ENCODE measurements at regions not wholly inside any gene's neighbourhood (a gene's known extent, or its start where the extent isn't known, plus 50 kb on each side); places are given as distances from the start of the nearest gene placed in this dataset.

DNA sequence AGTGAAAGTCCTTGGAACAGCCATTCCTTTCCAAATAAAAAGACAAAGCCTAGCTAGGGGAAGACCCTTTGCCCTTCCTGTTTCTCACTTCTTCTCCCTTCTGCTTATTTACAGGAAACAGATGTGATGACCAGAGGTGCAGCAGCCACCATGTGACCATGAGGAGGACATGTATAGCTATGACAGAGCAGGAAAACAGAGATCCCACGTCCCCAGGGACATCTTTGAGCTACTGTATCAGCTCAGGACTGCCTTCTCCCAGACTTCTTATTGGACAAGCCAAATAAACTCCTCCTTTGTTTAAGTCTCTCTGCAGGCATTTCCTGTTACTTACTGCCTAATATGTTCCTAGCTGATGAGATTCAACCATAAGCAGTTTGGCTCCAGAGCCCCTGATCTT lies 133.1 kb upstream of the MLN start:
- no peak for DNase-seq (ENCODE audit: low read depth in 4 of 6, low spot score in 6 of 6)
- Histone ChIP-seq H3K9me3 (ENCODE audit: control insufficient read depth, insufficient read depth, low read length) (no peaks in the 10 kb centered on the region), H3K4me3 (ENCODE audit: low read depth, low read length) (no peak overlapping the region), H3K27me3 (ENCODE audit: control insufficient read depth, insufficient read depth, low read length) (peaks cover 2% of the 10 kb centered on the region), H3K4me1 (ENCODE audit: control insufficient read depth, insufficient read depth, low read length) (peaks cover 14% of the 10 kb centered on the region), H3K27ac (ENCODE audit: low read depth, low read length) (no peak overlapping the region), H3K36me3 (ENCODE audit: control insufficient read depth, insufficient read depth, low read length) (no peaks in the 10 kb centered on the region)
- 33% methylated on average over 1 of the region's 1 CpG for WGBS (ENCODE audit: insufficient coverage)

GRCh38 chr6:33935439-33936080 lies 131.8 kb upstream of the MLN start:
- no peak overlapping the region for H3K27ac ChIP-seq (ENCODE audit: low read depth, low read length)
- peak in 5 of 6 donors; percentile 20 to 93 (median 35) for DNase-seq (ENCODE audit: low read depth in 4 of 6, low spot score in 6 of 6)
- H3K9me3 ChIP-seq (ENCODE audit: control insufficient read depth, insufficient read depth, low read length): no peaks in the 10 kb centered on the region
- peaks cover 2% of the 10 kb centered on the region for H3K27me3 ChIP-seq (ENCODE audit: control insufficient read depth, insufficient read depth, low read length)
- no peak overlapping the region for H3K4me3 ChIP-seq (ENCODE audit: low read depth, low read length)
- peaks cover 14% of the 10 kb centered on the region for H3K4me1 ChIP-seq (ENCODE audit: control insufficient read depth, insufficient read depth, low read length)
- WGBS (ENCODE audit: insufficient coverage): 10% methylated on average over 11 of the region's 15 CpGs
- no peaks in the 10 kb centered on the region for H3K36me3 ChIP-seq (ENCODE audit: control insufficient read depth, insufficient read depth, low read length)

GRCh38 chr6:33934731-33935270 lies 131.0 kb upstream of the MLN start:
- H3K4me3 ChIP-seq (ENCODE audit: low read depth, low read length): no peak overlapping the region
- peak in 1 of 6 donors; percentile 48 for DNase-seq (ENCODE audit: low read depth in 4 of 6, low spot score in 6 of 6)
- 65% methylated on average over 6 of the region's 7 CpGs for WGBS (ENCODE audit: insufficient coverage)
- no peaks in the 10 kb centered on the region for H3K9me3 ChIP-seq (ENCODE audit: control insufficient read depth, insufficient read depth, low read length)
- no peaks in the 10 kb centered on the region for H3K36me3 ChIP-seq (ENCODE audit: control insufficient read depth, insufficient read depth, low read length)
- H3K27ac ChIP-seq (ENCODE audit: low read depth, low read length): no peak overlapping the region
- peaks cover 14% of the 10 kb centered on the region for H3K4me1 ChIP-seq (ENCODE audit: control insufficient read depth, insufficient read depth, low read length)
- H3K27me3 ChIP-seq (ENCODE audit: control insufficient read depth, insufficient read depth, low read length): peaks cover 2% of the 10 kb centered on the region

DNA sequence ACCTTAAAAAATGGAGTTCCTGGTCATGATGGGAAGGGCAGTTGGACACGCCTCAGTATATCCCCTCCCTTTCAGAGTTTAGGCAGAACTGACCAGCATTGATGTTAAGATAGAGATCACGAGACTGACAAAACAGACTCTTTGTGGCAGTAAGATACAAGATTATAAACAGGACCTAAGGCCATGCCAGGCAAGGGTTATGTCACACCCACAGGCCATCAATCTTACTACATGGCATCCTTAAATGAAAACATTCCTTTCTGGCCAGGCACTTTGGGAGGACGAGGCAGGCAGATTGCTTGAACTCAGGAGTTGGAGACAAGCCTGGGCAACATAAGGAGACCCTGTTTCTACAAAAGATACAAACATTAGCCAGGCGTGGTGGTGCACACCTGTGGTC lies 129.3 kb upstream of the MLN start:
- H3K9me3 ChIP-seq (ENCODE audit: control insufficient read depth, insufficient read depth, low read length): no peaks in the 10 kb centered on the region
- H3K4me1 ChIP-seq (ENCODE audit: control insufficient read depth, insufficient read depth, low read length): peaks cover 14% of the 10 kb centered on the region
- H3K4me3 ChIP-seq (ENCODE audit: low read depth, low read length): no peak overlapping the region
- DNase-seq (ENCODE audit: low read depth in 4 of 6, low spot score in 6 of 6): no peak
- 29% methylated on average over 1 of the region's 4 CpGs for WGBS (ENCODE audit: insufficient coverage)
- no peaks in the 10 kb centered on the region for H3K27me3 ChIP-seq (ENCODE audit: control insufficient read depth, insufficient read depth, low read length)
- no peaks in the 10 kb centered on the region for H3K36me3 ChIP-seq (ENCODE audit: control insufficient read depth, insufficient read depth, low read length)
- no peak overlapping the region for H3K27ac ChIP-seq (ENCODE audit: low read depth, low read length)

DNA sequence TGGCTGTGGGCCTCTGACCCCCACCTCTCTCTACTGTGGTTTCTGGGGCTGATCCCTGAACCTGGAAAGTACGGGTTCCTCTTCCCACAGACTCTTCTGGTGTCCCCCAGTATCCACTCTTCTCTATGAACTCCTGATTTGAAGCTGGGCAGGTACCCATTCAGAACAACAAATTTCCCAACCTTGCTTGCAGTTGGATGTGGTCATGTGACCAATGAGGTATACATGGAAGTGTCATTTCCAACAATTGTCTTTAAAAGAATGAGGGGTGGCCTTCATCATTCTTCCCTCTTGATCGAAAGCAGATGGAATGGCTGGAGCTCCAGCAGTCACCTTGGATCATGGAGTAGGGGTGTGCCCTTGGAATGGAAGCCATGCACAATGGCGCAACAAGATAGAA lies 128.0 kb upstream of the MLN start:
- no peaks in the 10 kb centered on the region for H3K9me3 ChIP-seq (ENCODE audit: control insufficient read depth, insufficient read depth, low read length)
- peaks cover 14% of the 10 kb centered on the region for H3K4me1 ChIP-seq (ENCODE audit: control insufficient read depth, insufficient read depth, low read length)
- H3K27me3 ChIP-seq (ENCODE audit: control insufficient read depth, insufficient read depth, low read length): no peaks in the 10 kb centered on the region
- 100% methylated on average over 1 of the region's 3 CpGs for WGBS (ENCODE audit: insufficient coverage)
- no peaks in the 10 kb centered on the region for H3K36me3 ChIP-seq (ENCODE audit: control insufficient read depth, insufficient read depth, low read length)
- no peak overlapping the region for H3K27ac ChIP-seq (ENCODE audit: low read depth, low read length)
- H3K4me3 ChIP-seq (ENCODE audit: low read depth, low read length): no peak overlapping the region
- no peak for DNase-seq (ENCODE audit: low read depth in 4 of 6, low spot score in 6 of 6)

- 45% methylated on average over 4 of the region's 9 CpGs for WGBS (ENCODE audit: insufficient coverage)
- Histone ChIP-seq H3K4me1 (ENCODE audit: control insufficient read depth, insufficient read depth, low read length) (peaks cover 7% of the 10 kb centered on the region), H3K36me3 (ENCODE audit: control insufficient read depth, insufficient read depth, low read length) (no peaks in the 10 kb centered on the region), H3K4me3 (ENCODE audit: low read depth, low read length) (no peak overlapping the region), H3K9me3 (ENCODE audit: control insufficient read depth, insufficient read depth, low read length) (no peaks in the 10 kb centered on the region), H3K27me3 (ENCODE audit: control insufficient read depth, insufficient read depth, low read length) (no peaks in the 10 kb centered on the region), H3K27ac (ENCODE audit: low read depth, low read length) (no peak overlapping the region)
- peak in 1 of 6 donors; percentile 32 for DNase-seq (ENCODE audit: low read depth in 4 of 6, low spot score in 6 of 6)
Measured at GRCh38 chr6:33929575-33930288, 125.9 kb upstream of the MLN start.

GRCh38 chr6:33927616-33928015 lies 123.8 kb upstream of the MLN start:
- Histone ChIP-seq H3K27ac (ENCODE audit: low read depth, low read length) (no peak overlapping the region), H3K4me3 (ENCODE audit: low read depth, low read length) (no peak overlapping the region), H3K36me3 (ENCODE audit: control insufficient read depth, insufficient read depth, low read length) (no peaks in the 10 kb centered on the region), H3K27me3 (ENCODE audit: control insufficient read depth, insufficient read depth, low read length) (no peaks in the 10 kb centered on the region), H3K4me1 (ENCODE audit: control insufficient read depth, insufficient read depth, low read length) (peaks cover 6% of the 10 kb centered on the region), H3K9me3 (ENCODE audit: control insufficient read depth, insufficient read depth, low read length) (no peaks in the 10 kb centered on the region)
- no peak for DNase-seq (ENCODE audit: low read depth in 4 of 6, low spot score in 6 of 6)
- 89% methylated on average over 3 of the region's 4 CpGs for WGBS (ENCODE audit: insufficient coverage)

DNA sequence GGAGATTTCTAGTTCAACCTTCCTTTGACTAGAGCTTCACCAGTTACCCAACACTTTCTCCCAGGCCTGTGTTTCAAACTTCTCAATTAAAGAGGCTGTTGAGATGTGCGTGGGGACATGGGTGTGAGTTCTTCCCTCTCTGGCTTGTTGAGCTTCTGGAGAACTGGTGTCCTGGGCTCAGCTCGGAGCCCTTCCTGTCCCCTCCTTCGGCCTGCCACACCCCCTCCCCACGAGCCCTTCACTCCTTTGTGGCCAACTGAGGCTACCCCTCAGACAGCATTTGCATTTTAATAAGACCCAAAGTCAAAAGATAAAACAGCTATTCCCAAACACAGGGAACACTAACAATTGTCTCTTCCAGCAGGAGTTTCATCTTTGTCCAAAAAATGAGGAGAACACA lies 123.3 kb upstream of the MLN start:
- no peak for DNase-seq (ENCODE audit: low read depth in 4 of 6, low spot score in 6 of 6)
- no peaks in the 10 kb centered on the region for H3K27me3 ChIP-seq (ENCODE audit: control insufficient read depth, insufficient read depth, low read length)
- no peaks in the 10 kb centered on the region for H3K9me3 ChIP-seq (ENCODE audit: control insufficient read depth, insufficient read depth, low read length)
- H3K36me3 ChIP-seq (ENCODE audit: control insufficient read depth, insufficient read depth, low read length): no peaks in the 10 kb centered on the region
- H3K4me3 ChIP-seq (ENCODE audit: low read depth, low read length): no peak overlapping the region
- no peak overlapping the region for H3K27ac ChIP-seq (ENCODE audit: low read depth, low read length)
- H3K4me1 ChIP-seq (ENCODE audit: control insufficient read depth, insufficient read depth, low read length): peaks cover 6% of the 10 kb centered on the region
- WGBS (ENCODE audit: insufficient coverage): 33% methylated on average over 3 of the region's 4 CpGs

GRCh38 chr6:33926451-33926850 lies 122.6 kb upstream of the MLN start:
- Histone ChIP-seq H3K4me1 (ENCODE audit: control insufficient read depth, insufficient read depth, low read length) (peaks cover 6% of the 10 kb centered on the region), H3K9me3 (ENCODE audit: control insufficient read depth, insufficient read depth, low read length) (no peaks in the 10 kb centered on the region), H3K27ac (ENCODE audit: low read depth, low read length) (no peak overlapping the region), H3K4me3 (ENCODE audit: low read depth, low read length) (no peak overlapping the region), H3K36me3 (ENCODE audit: control insufficient read depth, insufficient read depth, low read length) (no peaks in the 10 kb centered on the region), H3K27me3 (ENCODE audit: control insufficient read depth, insufficient read depth, low read length) (no peaks in the 10 kb centered on the region)
- 81% methylated on average over 2 of the region's 4 CpGs for WGBS (ENCODE audit: insufficient coverage)
- peak in 2 of 6 donors; percentile 49 to 85 for DNase-seq (ENCODE audit: low read depth in 4 of 6, low spot score in 6 of 6)

GRCh38 chr6:33925936-33926335 lies 122.1 kb upstream of the MLN start:
- Histone ChIP-seq H3K27ac (ENCODE audit: low read depth, low read length) (no peak overlapping the region), H3K4me1 (ENCODE audit: control insufficient read depth, insufficient read depth, low read length) (peaks cover 6% of the 10 kb centered on the region), H3K27me3 (ENCODE audit: control insufficient read depth, insufficient read depth, low read length) (no peaks in the 10 kb centered on the region), H3K4me3 (ENCODE audit: low read depth, low read length) (no peak overlapping the region), H3K36me3 (ENCODE audit: control insufficient read depth, insufficient read depth, low read length) (no peaks in the 10 kb centered on the region), H3K9me3 (ENCODE audit: control insufficient read depth, insufficient read depth, low read length) (no peaks in the 10 kb centered on the region)
- DNase-seq (ENCODE audit: low read depth in 4 of 6, low spot score in 6 of 6): peak in 2 of 6 donors; percentile 41 to 62
- WGBS (ENCODE audit: insufficient coverage): 59% methylated on average over 5 of the region's 8 CpGs
